Activated naive CD4-positive, alpha-beta T cell treated with anti-CD3 and anti-CD28 coated beads, Interleukin-2, amount 50 U/mL, for 24 hours (primary cell): ENCODE measurements at regions not wholly inside any gene's neighbourhood (a gene's known extent, or its start where the extent isn't known, plus 50 kb on each side); places are given as distances from the start of the nearest gene placed in this dataset.

Experiments used
- H3K27ac Mint-ChIP-seq: one replicate; pipeline ENCODE4 v1.8.0; 2021; ENCODE audit warnings: mild to moderate bottlenecking, mixed read lengths
- H3K27me3 Mint-ChIP-seq: one replicate; pipeline ENCODE4 v1.8.0; 2021; ENCODE audit warnings: mixed read lengths
- H3K36me3 Mint-ChIP-seq: one replicate; pipeline ENCODE4 v1.8.0; 2021; ENCODE audit warnings: mixed read lengths
- H3K4me1 Mint-ChIP-seq: one replicate; pipeline ENCODE4 v1.8.0; 2021; ENCODE audit warnings: mixed read lengths
- H3K4me3 Mint-ChIP-seq: one replicate; pipeline ENCODE4 v1.8.0; 2021; ENCODE audit warnings: mild to moderate bottlenecking, mixed read lengths
- H3K9me3 Mint-ChIP-seq: one replicate; pipeline ENCODE4 v1.8.0; 2021; ENCODE audit warnings: mixed read lengths

DNA sequence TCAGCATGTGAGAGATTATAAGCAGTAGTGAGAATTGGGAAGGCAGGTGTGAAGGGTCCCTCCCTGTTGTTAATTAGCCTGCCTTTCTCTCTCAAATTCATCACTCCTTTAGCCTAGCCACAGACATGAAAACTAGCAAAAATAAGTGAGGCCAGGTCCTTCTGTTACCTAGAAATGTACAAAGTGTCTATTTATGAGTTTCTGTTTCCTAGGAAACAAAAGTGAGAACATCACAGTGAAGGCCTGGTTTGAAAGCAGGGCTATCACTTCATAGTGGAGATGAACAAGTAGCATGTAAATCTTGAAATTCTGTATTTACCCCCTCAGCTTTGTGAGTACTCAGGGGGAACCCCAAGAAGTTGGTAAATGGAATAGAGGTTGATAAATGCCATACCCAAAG is 78.2 kb upstream of the UMPS start:
- Mint-ChIP-seq H3K27ac (no peak overlapping the region), H3K4me3 (no peak overlapping the region), H3K27me3 (peaks cover 14% of the 10 kb centered on the region), H3K9me3 (no peaks in the 10 kb centered on the region), H3K36me3 (peaks cover 4% of the 10 kb centered on the region), H3K4me1 (peaks cover 4% of the 10 kb centered on the region)

DNA sequence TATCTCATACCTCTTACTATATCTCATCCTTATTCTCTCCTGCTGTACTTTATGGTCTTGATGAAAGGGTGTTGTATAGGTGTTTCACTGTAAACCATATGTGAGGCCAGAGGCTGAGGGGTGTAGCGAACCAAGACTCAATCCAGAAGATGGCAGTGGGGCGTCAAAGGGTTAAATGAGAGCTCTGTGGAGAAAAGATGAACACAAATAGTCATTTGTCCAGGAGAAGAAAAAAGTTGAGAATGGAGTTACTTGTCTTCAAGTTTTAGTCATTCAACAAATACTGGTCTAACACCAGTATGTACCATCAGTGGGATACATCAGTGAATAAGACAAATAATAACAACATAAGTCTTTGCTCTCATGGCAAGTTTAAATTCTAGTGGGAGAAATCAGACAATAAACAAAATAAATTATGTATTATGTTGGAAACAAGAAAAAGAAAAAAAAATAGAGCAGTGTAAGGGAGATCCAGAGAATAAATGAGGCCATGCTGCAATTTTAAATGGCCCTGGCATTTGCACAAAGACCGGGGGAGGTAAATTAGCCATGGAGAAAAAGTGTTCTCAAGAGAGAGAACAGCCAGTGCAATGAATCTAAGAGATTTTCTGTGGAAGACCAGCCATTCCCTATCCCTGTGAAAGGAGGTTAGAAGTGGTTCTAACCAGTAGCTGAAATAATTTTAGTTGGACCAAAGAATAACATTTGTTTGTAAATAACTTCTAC is 77.0 kb upstream of the UMPS start:
- Mint-ChIP-seq H3K9me3 (no peaks in the 10 kb centered on the region), H3K4me1 (peaks cover 4% of the 10 kb centered on the region), H3K36me3 (no peaks in the 10 kb centered on the region), H3K4me3 (no peak overlapping the region), H3K27ac (no peak overlapping the region), H3K27me3 (peaks cover 13% of the 10 kb centered on the region)

DNA sequence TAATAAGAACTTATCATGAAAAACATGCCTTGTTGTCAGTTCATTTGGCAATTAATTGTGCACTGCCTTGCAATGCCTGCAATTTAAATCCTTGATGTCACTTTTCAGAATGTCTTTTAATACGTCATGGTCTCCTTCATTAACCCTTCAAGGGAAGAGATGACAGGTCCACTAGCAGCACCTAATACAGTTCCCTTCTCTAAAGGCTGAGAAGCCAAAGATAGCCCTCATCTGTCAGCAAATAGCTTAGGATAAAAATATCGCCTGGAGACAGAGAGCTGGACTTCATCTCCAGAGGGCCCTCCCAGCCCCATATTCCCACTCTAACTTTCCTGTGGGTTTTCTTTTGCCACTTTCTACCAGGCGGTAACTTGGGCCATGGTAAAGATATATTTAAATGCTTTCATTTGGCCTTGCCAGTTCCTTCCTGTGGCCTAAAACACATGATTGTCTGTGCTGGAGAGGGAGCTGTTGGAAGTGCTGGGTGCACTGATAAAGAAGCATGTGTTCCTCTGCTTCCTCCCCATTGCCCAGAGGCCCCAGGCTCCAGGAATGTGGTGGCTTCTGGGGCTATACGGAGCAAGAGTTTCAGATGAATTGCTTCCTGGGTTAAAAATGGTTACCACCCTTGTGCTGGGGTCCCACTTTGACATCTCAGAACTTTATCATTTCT is 76.3 kb upstream of the UMPS start:
- H3K4me1 Mint-ChIP-seq = peaks cover 4% of the 10 kb centered on the region
- no peak overlapping the region for H3K27ac Mint-ChIP-seq
- no peak overlapping the region for H3K4me3 Mint-ChIP-seq
- peaks cover 12% of the 10 kb centered on the region for H3K27me3 Mint-ChIP-seq
- H3K9me3 Mint-ChIP-seq = no peaks in the 10 kb centered on the region
- H3K36me3 Mint-ChIP-seq = no peaks in the 10 kb centered on the region

DNA sequence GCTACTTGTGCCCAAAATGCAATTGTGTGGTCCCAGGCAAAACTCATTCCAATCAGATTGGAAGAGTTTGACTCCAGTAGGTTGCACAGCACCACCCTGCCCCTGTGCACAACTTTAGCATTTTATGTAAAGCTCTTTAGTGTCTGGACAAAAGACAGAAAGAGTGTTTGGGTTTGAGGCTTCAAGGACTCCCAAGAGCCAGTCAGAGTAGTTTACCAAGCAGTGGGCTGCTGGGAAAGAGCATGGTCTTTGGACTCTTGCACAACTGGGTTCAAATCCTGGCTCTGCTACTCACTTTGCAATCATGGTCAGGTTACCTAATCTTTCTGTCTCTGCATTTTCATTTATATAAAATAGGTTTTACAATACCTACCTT is 75.8 kb upstream of the UMPS start:
- H3K4me3 Mint-ChIP-seq = no peak overlapping the region
- no peak overlapping the region for H3K27ac Mint-ChIP-seq
- no peaks in the 10 kb centered on the region for H3K9me3 Mint-ChIP-seq
- H3K27me3 Mint-ChIP-seq = peaks cover 12% of the 10 kb centered on the region
- H3K4me1 Mint-ChIP-seq = peaks cover 4% of the 10 kb centered on the region
- no peaks in the 10 kb centered on the region for H3K36me3 Mint-ChIP-seq

DNA sequence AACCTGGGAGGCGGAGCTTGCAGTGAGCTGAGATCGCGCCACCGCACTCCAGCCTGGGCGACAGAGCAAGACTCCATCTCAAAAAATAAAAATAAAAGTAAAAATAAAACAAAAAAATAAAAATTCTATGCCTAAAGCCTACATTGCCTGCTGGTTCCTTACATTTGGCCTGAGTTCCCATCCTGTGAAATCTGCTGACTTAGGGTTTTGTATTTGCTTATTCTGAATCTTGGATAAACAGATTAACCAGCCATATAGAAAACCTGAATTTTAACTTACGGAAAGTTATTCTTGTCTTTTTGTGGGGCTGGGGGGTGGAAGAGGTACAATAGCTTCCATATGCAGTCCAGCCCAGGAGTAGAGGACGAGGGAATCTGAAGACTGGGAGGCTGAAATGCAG is 73.7 kb upstream of the UMPS start:
- H3K36me3 Mint-ChIP-seq = no peaks in the 10 kb centered on the region
- no peaks in the 10 kb centered on the region for H3K9me3 Mint-ChIP-seq
- H3K4me1 Mint-ChIP-seq = no peaks in the 10 kb centered on the region
- H3K27ac Mint-ChIP-seq = no peak overlapping the region
- H3K4me3 Mint-ChIP-seq = no peak overlapping the region
- peaks cover 10% of the 10 kb centered on the region for H3K27me3 Mint-ChIP-seq

DNA sequence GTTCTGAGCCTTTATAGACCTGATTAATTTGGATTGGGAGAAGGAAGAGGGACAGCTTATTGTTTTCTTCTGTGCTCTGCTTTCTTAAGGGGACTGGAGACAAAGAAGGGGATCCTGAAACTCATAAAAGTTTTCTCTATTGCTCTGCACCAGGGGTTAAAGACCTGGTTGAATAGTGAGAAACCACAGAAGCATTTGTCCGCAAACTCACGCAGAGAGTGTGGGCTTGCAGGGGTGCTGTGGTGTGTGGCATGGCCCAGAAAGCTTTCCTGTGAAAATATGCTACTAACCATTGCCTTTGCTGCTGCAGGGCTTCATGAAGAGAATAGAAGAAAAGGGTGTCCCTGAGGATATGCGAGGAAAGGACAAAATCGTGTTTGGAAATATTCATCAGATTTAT is 73.1 kb upstream of the UMPS start:
- H3K9me3 Mint-ChIP-seq = no peaks in the 10 kb centered on the region
- H3K36me3 Mint-ChIP-seq = no peaks in the 10 kb centered on the region
- peaks cover 10% of the 10 kb centered on the region for H3K27me3 Mint-ChIP-seq
- no peak overlapping the region for H3K4me3 Mint-ChIP-seq
- no peaks in the 10 kb centered on the region for H3K4me1 Mint-ChIP-seq
- H3K27ac Mint-ChIP-seq = no peak overlapping the region

DNA sequence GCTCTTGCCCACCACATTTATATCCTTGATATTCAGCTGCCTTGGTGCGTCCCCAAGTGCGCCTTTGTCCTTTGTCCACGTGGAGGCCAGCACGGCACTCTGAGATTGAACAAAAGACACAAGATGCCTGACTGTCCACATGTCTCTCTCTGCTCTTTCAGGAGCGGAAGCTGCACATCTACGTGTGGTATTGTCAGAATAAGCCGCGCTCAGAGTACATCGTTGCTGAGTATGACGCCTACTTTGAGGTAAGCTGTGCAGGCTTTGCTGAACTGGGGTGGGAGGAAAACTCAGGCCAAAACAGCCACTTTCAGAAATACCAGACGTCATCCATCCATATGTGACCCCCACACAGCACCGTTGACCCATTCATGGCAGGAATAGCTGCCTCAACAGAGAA is 72.0 kb upstream of the UMPS start:
- H3K27me3 Mint-ChIP-seq = peaks cover 6% of the 10 kb centered on the region
- no peak overlapping the region for H3K4me3 Mint-ChIP-seq
- H3K36me3 Mint-ChIP-seq = no peaks in the 10 kb centered on the region
- no peaks in the 10 kb centered on the region for H3K4me1 Mint-ChIP-seq
- no peak overlapping the region for H3K27ac Mint-ChIP-seq
- H3K9me3 Mint-ChIP-seq = no peaks in the 10 kb centered on the region

DNA sequence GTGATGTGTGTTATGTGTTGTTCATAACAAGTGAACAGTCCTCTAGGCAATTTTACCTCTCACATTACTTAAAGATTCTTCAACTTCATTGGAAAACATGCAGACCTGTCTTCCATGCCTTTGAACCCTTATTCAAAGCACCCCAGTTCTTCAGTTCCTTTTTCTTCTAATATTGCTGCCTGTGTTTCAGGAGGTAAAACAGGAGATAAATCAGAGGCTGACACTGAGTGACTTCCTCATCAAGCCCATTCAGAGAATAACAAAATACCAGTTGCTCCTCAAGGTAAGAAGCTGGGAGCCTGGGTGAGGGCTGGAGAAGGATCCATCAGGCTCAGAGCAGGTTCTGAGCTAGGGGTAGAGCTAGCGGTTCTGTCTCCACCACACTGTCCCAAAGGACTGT is 71.1 kb upstream of the UMPS start:
- no peak overlapping the region for H3K27ac Mint-ChIP-seq

DNA sequence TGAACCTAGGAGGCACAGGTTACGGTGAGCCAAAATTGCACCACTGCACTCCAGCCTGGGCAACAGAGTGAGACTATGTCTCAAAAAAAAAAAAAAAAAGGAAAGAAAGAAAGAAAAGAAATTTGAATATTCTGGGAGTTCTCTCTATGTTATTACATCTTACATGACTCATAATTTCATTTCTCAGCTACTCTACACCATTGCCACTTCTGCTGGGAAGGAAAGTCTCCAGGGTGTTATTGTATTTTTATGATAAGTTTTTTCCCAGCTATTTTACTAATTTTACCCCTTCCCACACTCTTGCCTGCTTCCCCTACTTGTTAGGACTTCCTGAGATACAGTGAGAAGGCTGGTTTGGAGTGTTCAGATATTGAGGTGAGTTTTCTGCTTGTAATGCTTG is 69.7 kb upstream of the UMPS start:
- Mint-ChIP-seq H3K4me3 (no peak overlapping the region), H3K27ac (no peak overlapping the region), H3K36me3 (no peaks in the 10 kb centered on the region)

More for the DNA sequence above, 71.1 kb upstream of the UMPS start:
- no peak overlapping the region for H3K4me3 Mint-ChIP-seq
- H3K36me3 Mint-ChIP-seq = no peaks in the 10 kb centered on the region
- peaks cover 5% of the 10 kb centered on the region for H3K27me3 Mint-ChIP-seq
- H3K9me3 Mint-ChIP-seq = no peaks in the 10 kb centered on the region
- H3K4me1 Mint-ChIP-seq = no peaks in the 10 kb centered on the region

DNA sequence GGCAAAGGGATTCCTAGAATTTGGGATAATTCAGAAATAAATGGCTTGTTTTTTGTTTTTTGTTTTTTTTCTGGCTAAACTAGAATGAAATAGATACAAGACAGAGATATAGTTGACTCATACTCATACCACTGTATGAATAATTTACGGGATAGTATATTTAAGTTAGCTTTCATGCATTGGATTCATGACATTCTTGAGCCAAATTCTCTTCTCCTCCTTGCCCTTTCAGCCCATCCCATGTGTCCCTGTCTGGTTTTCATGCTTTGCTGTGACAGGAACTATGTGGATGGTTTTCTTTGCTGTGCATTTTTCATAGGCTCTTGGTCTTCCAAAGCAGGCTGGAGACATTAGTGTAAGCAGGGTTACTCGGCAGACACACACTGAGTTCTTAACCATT is 66.6 kb upstream of the UMPS start:
- Mint-ChIP-seq H3K36me3 (no peaks in the 10 kb centered on the region), H3K27ac (no peak overlapping the region), H3K4me3 (no peak overlapping the region), H3K27me3 (no peaks in the 10 kb centered on the region), H3K4me1 (no peaks in the 10 kb centered on the region), H3K9me3 (no peaks in the 10 kb centered on the region)

More for the DNA sequence above, 69.7 kb upstream of the UMPS start:
- H3K4me1 Mint-ChIP-seq = no peaks in the 10 kb centered on the region
- H3K9me3 Mint-ChIP-seq = no peaks in the 10 kb centered on the region
- H3K27me3 Mint-ChIP-seq = peaks cover 5% of the 10 kb centered on the region

DNA sequence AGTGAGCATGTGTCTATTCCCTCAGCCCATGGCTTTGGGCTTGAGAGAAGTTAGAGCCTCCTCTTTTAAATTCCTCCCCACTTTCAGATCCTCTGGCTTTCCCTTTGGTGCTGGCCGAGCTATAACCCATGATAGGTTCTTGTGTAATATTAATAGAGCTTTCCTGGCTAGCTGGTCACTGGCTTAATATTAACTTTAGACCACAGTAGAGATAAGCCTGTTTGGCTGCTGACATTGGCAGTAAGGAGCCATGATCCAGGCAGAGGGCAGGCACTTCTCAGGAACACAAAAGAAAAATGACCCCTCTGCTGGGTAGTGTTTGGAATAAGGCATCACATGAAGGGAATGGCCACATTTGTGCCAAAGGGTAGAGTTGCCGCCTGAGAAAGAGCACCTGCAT is 65.4 kb upstream of the UMPS start:
- Mint-ChIP-seq H3K27ac (no peak overlapping the region), H3K36me3 (no peaks in the 10 kb centered on the region), H3K27me3 (no peaks in the 10 kb centered on the region), H3K4me3 (no peak overlapping the region), H3K9me3 (no peaks in the 10 kb centered on the region), H3K4me1 (no peaks in the 10 kb centered on the region)

DNA sequence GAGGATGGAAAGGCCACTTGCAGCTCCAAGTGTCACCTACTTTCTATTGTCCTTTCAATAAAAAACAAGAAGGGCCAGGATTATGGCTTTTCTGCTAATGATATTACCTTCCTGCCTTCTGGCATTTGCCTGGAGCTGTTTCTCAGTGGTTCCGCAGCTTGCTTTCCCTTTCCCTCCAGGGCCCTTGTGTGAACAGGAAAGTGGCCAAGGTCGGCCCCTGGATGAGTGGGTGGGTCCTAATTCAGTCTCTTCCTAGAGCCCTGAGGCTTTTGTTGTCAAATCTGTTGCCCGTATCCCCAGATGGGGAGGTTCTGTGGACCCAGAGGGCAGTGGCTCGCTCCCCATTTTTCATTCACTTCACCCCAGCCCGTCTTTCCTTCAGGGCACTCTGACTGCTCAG is 64.2 kb upstream of the UMPS start:
- no peak overlapping the region for H3K4me3 Mint-ChIP-seq
- H3K4me1 Mint-ChIP-seq = peaks cover 4% of the 10 kb centered on the region
- no peak overlapping the region for H3K27ac Mint-ChIP-seq
- no peaks in the 10 kb centered on the region for H3K27me3 Mint-ChIP-seq
- H3K9me3 Mint-ChIP-seq = no peaks in the 10 kb centered on the region
- peaks cover 4% of the 10 kb centered on the region for H3K36me3 Mint-ChIP-seq

DNA sequence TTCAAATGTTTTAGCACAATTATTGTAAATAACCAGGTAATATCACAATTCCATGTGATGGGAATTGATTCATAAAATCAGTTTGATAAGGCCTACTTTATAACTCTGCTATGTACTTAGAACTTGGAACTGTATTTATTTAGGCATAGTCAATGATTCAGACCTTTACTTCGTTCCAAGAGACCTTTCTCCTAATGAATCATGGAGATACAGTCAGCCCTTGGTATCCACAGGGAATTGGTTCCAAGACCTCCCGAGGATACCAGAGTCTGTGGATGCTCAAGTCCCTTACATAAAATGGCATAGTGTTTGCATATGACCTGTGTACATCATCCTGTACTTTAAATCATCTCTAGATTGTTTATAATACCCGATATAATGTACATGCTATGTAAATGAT is 60.8 kb upstream of the UMPS start:
- H3K4me3 Mint-ChIP-seq = no peak overlapping the region
- H3K4me1 Mint-ChIP-seq = peaks cover 9% of the 10 kb centered on the region
- peaks cover 6% of the 10 kb centered on the region for H3K36me3 Mint-ChIP-seq
- no peaks in the 10 kb centered on the region for H3K9me3 Mint-ChIP-seq
- no peaks in the 10 kb centered on the region for H3K27me3 Mint-ChIP-seq
- no peak overlapping the region for H3K27ac Mint-ChIP-seq

DNA sequence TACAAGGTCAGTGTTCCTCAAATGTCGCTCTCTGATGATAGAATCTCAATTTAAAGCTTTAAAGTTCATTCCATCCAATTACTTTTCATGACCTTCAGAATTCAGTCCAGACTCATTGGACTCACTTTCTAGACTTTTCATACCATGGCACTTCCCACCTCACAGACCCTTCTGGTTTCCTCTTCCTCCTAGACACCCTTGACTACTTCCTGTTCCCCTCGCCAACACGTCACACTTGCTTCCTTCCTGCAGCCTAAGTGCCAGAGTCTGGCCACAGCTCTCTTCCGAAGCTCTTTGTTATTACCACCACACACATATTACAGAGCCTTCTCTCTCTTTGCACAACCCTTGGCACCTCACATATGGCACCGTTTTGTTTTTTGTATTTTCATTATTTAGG is 59.1 kb upstream of the UMPS start:
- Mint-ChIP-seq H3K4me1 (peaks cover 9% of the 10 kb centered on the region), H3K27me3 (no peaks in the 10 kb centered on the region), H3K4me3 (peak overlapping the region; percentile 1), H3K9me3 (no peaks in the 10 kb centered on the region), H3K27ac (peak overlapping the region; percentile 5), H3K36me3 (peaks cover 6% of the 10 kb centered on the region)

DNA sequence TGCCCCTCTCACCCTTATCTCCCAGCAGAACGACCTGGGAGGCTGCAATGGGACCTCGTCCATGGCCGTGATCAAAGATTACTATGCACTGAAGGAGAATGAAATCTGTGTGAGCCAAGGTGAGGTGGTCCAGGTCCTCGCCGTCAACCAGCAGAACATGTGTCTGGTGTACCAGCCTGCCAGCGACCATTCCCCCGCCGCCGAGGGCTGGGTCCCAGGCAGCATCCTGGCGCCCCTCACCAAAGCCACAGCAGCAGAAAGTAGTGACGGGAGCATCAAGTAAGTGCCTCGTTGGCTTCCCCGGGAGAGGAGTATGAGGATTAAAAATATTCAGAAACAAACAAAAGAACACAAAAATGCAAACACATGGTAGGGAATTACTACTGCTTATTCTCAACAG is 55.9 kb upstream of the UMPS start:
- Mint-ChIP-seq H3K4me3 (no peak overlapping the region), H3K9me3 (no peaks in the 10 kb centered on the region), H3K4me1 (peaks cover 9% of the 10 kb centered on the region), H3K27me3 (no peaks in the 10 kb centered on the region), H3K27ac (no peak overlapping the region), H3K36me3 (peaks cover 6% of the 10 kb centered on the region)

DNA sequence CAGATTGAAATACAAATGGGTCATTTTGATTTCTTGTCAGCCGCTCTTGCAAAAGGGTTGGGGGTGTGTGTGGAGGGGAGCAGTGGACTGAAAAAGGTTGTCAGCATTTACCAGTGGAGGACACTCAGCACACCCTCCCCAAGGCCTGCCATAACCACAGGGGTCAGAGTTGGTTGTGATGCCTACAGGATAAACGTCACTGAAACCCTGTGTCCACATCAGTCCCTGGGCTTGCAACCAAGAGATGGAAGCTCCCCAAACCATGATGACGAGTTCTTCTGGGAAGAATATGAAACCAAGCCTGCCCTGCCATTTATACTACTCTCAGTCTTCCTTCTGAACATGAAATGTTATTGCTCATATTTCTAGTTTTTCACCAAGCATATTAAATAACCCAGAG is 54.0 kb upstream of the UMPS start:
- H3K9me3 Mint-ChIP-seq = no peaks in the 10 kb centered on the region
- H3K27me3 Mint-ChIP-seq = no peaks in the 10 kb centered on the region
- H3K4me3 Mint-ChIP-seq = no peak overlapping the region
- H3K36me3 Mint-ChIP-seq = peaks cover under 1% of the 10 kb centered on the region
- H3K27ac Mint-ChIP-seq = peak overlapping the region; percentile 39
- peaks cover 3% of the 10 kb centered on the region for H3K4me1 Mint-ChIP-seq
